Keratinocyte (primary cell): ENCODE measurements at regions not wholly inside any gene's neighbourhood (a gene's known extent, or its start where the extent isn't known, plus 50 kb on each side); places are given as distances from the start of the nearest gene placed in this dataset.

Source experiments
- DNase-seq: peaks from one replicate; pipeline ENCODE4 v3.0.0-alpha.2; 2011; ENCODE audit warnings: low read depth, missing footprints, low spot score
- FAIRE-seq: peaks from 2 replicates; lab custom pipeline; 2011; peaks lifted over from hg19 to GRCh38; lab: Jason Lieb, UNC
- H2AFZ ChIP-seq: 2 replicates; pipeline ENCODE4 v1.6.0; 2012; ENCODE audit warnings: low read length, control low read depth, inconsistent platforms; ENCODE audit not compliant: control insufficient read depth
- H3K27ac ChIP-seq: 2 replicates; pipeline ENCODE4 v1.5.1; 2011; ENCODE audit warnings: low read length; ENCODE audit not compliant: control insufficient read depth, insufficient read depth
- H3K27me3 ChIP-seq: 3 replicates; pipeline ENCODE4 v1.6.0; 2011; ENCODE audit warnings: low read length; ENCODE audit not compliant: control insufficient read depth, insufficient read depth; ENCODE audit errors: extremely low read depth
- H3K36me3 ChIP-seq, 2 experiments: 2 replicates in 1 of 2; 3 replicates in 1 of 2; pipeline ENCODE4 v1.5.1; 2011; ENCODE audit warnings: low read length in 2 of 2, mild to moderate bottlenecking in 1 of 2; ENCODE audit not compliant: control insufficient read depth in 2 of 2, insufficient read depth in 2 of 2; ENCODE audit errors: extremely low read depth in 1 of 2
- H3K4me1 ChIP-seq: 3 replicates; pipeline ENCODE4 v1.5.1; 2011; ENCODE audit warnings: low read length; ENCODE audit not compliant: control insufficient read depth, insufficient read depth; ENCODE audit errors: extremely low read depth
- H3K4me2 ChIP-seq: 3 replicates; pipeline ENCODE4 v1.6.0; 2011; ENCODE audit warnings: low read depth, low read length; ENCODE audit not compliant: control insufficient read depth, insufficient read depth; ENCODE audit errors: extremely low read depth
- H3K4me3 ChIP-seq, 3 experiments: fragments of 200-600 bp in 1 of 3; sonication (generic) in 1 of 3; 2 replicates in 2 of 3; 3 replicates in 1 of 3; pipeline ENCODE4 v1.5.1; 2011 to 2016; ENCODE audit warnings: low read length in 3 of 3, mild to moderate bottlenecking in 3 of 3, control low read depth in 2 of 3, inconsistent platforms in 1 of 3, low read depth in 1 of 3, mixed read lengths in 1 of 3, mixed run types in 1 of 3, moderate library complexity in 1 of 3; ENCODE audit not compliant: control insufficient read depth in 2 of 3, insufficient read depth in 2 of 3; ENCODE audit errors: extremely low read depth in 1 of 3
- H3K79me2 ChIP-seq: 2 replicates; pipeline ENCODE4 v1.6.0; 2012; ENCODE audit warnings: low read length; ENCODE audit not compliant: control insufficient read depth, insufficient read depth
- H3K9ac ChIP-seq: 3 replicates; pipeline ENCODE4 v1.6.0; 2011; ENCODE audit warnings: low read length; ENCODE audit not compliant: control insufficient read depth, insufficient read depth; ENCODE audit errors: extremely low read depth
- H3K9me1 ChIP-seq: 3 replicates; pipeline ENCODE4 v1.6.0; 2011; ENCODE audit warnings: low read length; ENCODE audit not compliant: control insufficient read depth, insufficient read depth; ENCODE audit errors: extremely low read depth
- H3K9me3 ChIP-seq: 2 replicates; pipeline ENCODE4 v1.5.1; 2012; ENCODE audit warnings: low read depth, low read length; ENCODE audit not compliant: control insufficient read depth
- H4K20me1 ChIP-seq: 3 replicates; pipeline ENCODE4 v1.6.0; 2011; ENCODE audit warnings: low read length; ENCODE audit not compliant: control insufficient read depth, insufficient read depth; ENCODE audit errors: extremely low read depth
- CTCF ChIP-seq, 3 experiments: IDR thresholded peaks in 1 of 3; conservative IDR thresholded peaks in 1 of 3; optimal IDR thresholded peaks in 1 of 3; 2 replicates in 2 of 3; 3 replicates in 1 of 3; pipeline versions ENCODE3 to v1.5.1; 2011; ENCODE audit warnings: low read length in 3 of 3, mild to moderate bottlenecking in 3 of 3, moderate library complexity in 2 of 3, control low read depth in 1 of 3, inconsistent platforms in 1 of 3; ENCODE audit not compliant: insufficient read depth in 2 of 3; ENCODE audit errors: extremely low read depth in 1 of 3
- EZH2 ChIP-seq: IDR thresholded peaks from one replicate; pipeline ENCODE4 v1.6.1; 2012; ENCODE audit warnings: inconsistent platforms, mild to moderate bottlenecking, low read length, moderate library complexity
- dilution Hi-C: fragments of 300-500 bp; cut with MboI; formaldehyde crosslinking; loops from one replicate; pipeline ENCODE4 v1.7.0; 2020; ENCODE audit warnings: low sequenced_read_pairs; ENCODE audit not compliant: extremely low pct_ligation_motif_present

GRCh38 chr4:121597346-121597934 is 99.3 kb downstream of the ANXA5 start:
- Histone ChIP-seq H3K4me1 (no peaks in the 10 kb centered on the region), H2AFZ (no peak overlapping the region), H3K79me2 (no peaks in the 10 kb centered on the region), H3K27ac (no peak overlapping the region), H3K9me3 (no peaks in the 10 kb centered on the region), H3K4me2 (no peak overlapping the region), H3K27me3 (no peaks in the 10 kb centered on the region), H3K36me3 (no peaks in the 10 kb centered on the region), H3K9me1 (no peaks in the 10 kb centered on the region), H3K4me3 (no peak overlapping the region), H3K9ac (no peak overlapping the region), H4K20me1 (no peaks in the 10 kb centered on the region)
- dilution Hi-C loops = no loop called here
- DNase-seq (no peak), FAIRE-seq (peak; percentile 34)
- TF ChIP-seq CTCF (optimal IDR thresholded peaks at IDR 0.05 in 1 of 3, IDR thresholded peaks at IDR 0.05 in 1 of 3, conservative IDR thresholded peaks at IDR 0.05 in 1 of 3; ENCODE audit: extremely low read depth in 1 of 3, insufficient read depth in 2 of 3, low read length in 3 of 3) (no peak), EZH2 (no peak)

GRCh38 chr4:121594796-121595526 is 101.8 kb downstream of the ANXA5 start:
- FAIRE-seq = no peak

More at GRCh38 chr4:121594796-121595526, 101.8 kb downstream of the ANXA5 start:
- Histone ChIP-seq H3K27ac (no peak overlapping the region), H3K36me3 (no peaks in the 10 kb centered on the region), H3K27me3 (no peaks in the 10 kb centered on the region), H4K20me1 (no peaks in the 10 kb centered on the region), H3K4me3 (no peak overlapping the region), H2AFZ (no peak overlapping the region), H3K9ac (no peak overlapping the region), H3K9me1 (no peaks in the 10 kb centered on the region), H3K9me3 (no peaks in the 10 kb centered on the region), H3K4me2 (no peak overlapping the region), H3K79me2 (no peaks in the 10 kb centered on the region), H3K4me1 (no peaks in the 10 kb centered on the region)
- dilution Hi-C loops = no loop called here
- TF ChIP-seq CTCF (optimal IDR thresholded peaks at IDR 0.05 in 1 of 3, IDR thresholded peaks at IDR 0.05 in 1 of 3, conservative IDR thresholded peaks at IDR 0.05 in 1 of 3; ENCODE audit: extremely low read depth in 1 of 3, insufficient read depth in 2 of 3, low read length in 3 of 3) = no peak
- TF ChIP-seq EZH2 = no peak
- no peak for DNase-seq
